ENCODE measurements at regions not wholly inside any gene's neighbourhood (a gene's known extent, or its start where the extent isn't known, plus 50 kb on each side); places are given as distances from the start of the nearest gene placed in this dataset.

- in situ Hi-C loops (cut with HindIII; ENCODE audit: extremely low pct_ligation_motif_present, low pct_unique_long_range_greater_than_20kb), result no loop called here
- CTCF ChIA-PET (ENCODE audit: low intra/inter-chr PET ratio, low total read pairs), result no interaction called here
Measured at GRCh38 chr6:49322861-49323260, 140.2 kb downstream of the MMUT start.

GRCh38 chr6:49321561-49322072, 141.4 kb downstream of the MMUT start:
- Histone ChIP-seq H3K9me3 (ENCODE audit: low read length) (0 out of 2 replicates have a peak, but pooled peaks cover 4% of the 10 kb centered on the region), H3K9ac (ENCODE audit: insufficient read depth, low read depth, low read length) (no peak overlapping the region), H3K27me3 (ENCODE audit: control insufficient read depth in 1 of 2, insufficient read depth in 2 of 2, low read length in 2 of 2) (no peaks in the 10 kb centered on the region), H2AFZ (ENCODE audit: low read length) (no peak overlapping the region), H3K4me2 (ENCODE audit: low read depth, low read length) (no peak overlapping the region), H3K79me2 (ENCODE audit: insufficient read depth, low read length) (no peaks in the 10 kb centered on the region), H3K4me1 (ENCODE audit: insufficient read depth, low read length) (no peaks in the 10 kb centered on the region), H4K20me1 (ENCODE audit: insufficient read depth, low read length) (no peaks in the 10 kb centered on the region), H3K27ac (ENCODE audit: extremely low read length, insufficient read depth, low read length) (no peak overlapping the region), H3K36me3 (replicated peaks in 1 of 2; ENCODE audit: control insufficient read depth in 1 of 2, insufficient read depth in 2 of 2, low read length in 2 of 2) (no peaks in the 10 kb centered on the region), H3K4me3 (replicated peaks in 1 of 3; ENCODE audit: insufficient read depth in 1 of 3, low read depth in 2 of 3, low read length in 3 of 3) (no peak overlapping the region)
- in situ Hi-C loops (cut with HindIII; ENCODE audit: extremely low pct_ligation_motif_present, low pct_unique_long_range_greater_than_20kb), result no loop called here
- WGBS (ENCODE audit: low lambda C conversion rate), result 0% methylated on average over 2 of the region's 2 CpGs
- TF ChIP-seq TFDP2 (CRISPR knock-in tag; IDR thresholded peaks at IDR 0.05), result no peak
- TF ChIP-seq FOXO1 (CRISPR knock-in tag; IDR thresholded peaks at IDR 0.05), result no peak
- no peak for TF ChIP-seq ZNF737 (CRISPR knock-in tag; IDR thresholded peaks at IDR 0.05; ENCODE audit: borderline replicate concordance)
- no peak for TF ChIP-seq ZXDC (CRISPR knock-in tag; IDR thresholded peaks at IDR 0.05)
- no peak for TF ChIP-seq KDM6A (CRISPR knock-in tag; IDR thresholded peaks at IDR 0.05; ENCODE audit: low read depth)
- TF ChIP-seq SUZ12 (IDR thresholded peaks at IDR 0.05; ENCODE audit: low read depth, low read length), result no peak
- no peak for TF ChIP-seq ZNF770 (CRISPR knock-in tag; IDR thresholded peaks at IDR 0.05)
- ChIA-PET POLR2A (no interaction called here), CTCF (ENCODE audit: low intra/inter-chr PET ratio, low total read pairs) (no interaction called here)
- FAIRE-seq, result no peak
- no TSS peak for BruUV-seq (replicated peaks)
- no peak for DNase-seq (ENCODE audit: low spot score)
- intact Hi-C loops (cut with micrococcal nuclease; ENCODE audit: unreplicated experiment), result no loop called here
- ATAC-seq, result no peak

More at GRCh38 chr6:49322861-49323260, 140.2 kb downstream of the MMUT start:
- Histone ChIP-seq H3K36me3 (replicated peaks in 1 of 2; ENCODE audit: control insufficient read depth in 1 of 2, insufficient read depth in 2 of 2, low read length in 2 of 2) (no peaks in the 10 kb centered on the region), H2AFZ (ENCODE audit: low read length) (no peak overlapping the region), H3K27me3 (ENCODE audit: control insufficient read depth in 1 of 2, insufficient read depth in 2 of 2, low read length in 2 of 2) (0 out of 5 replicates have a peak, but pooled peaks cover 0 to 1% of the 10 kb centered on the region in 2 experiments), H4K20me1 (ENCODE audit: insufficient read depth, low read length) (no peaks in the 10 kb centered on the region), H3K79me2 (ENCODE audit: insufficient read depth, low read length) (no peaks in the 10 kb centered on the region), H3K9me3 (ENCODE audit: low read length) (no peaks in the 10 kb centered on the region), H3K4me3 (replicated peaks in 1 of 3; ENCODE audit: insufficient read depth in 1 of 3, low read depth in 2 of 3, low read length in 3 of 3) (no peak overlapping the region), H3K9ac (ENCODE audit: insufficient read depth, low read depth, low read length) (no peak overlapping the region), H3K4me2 (ENCODE audit: low read depth, low read length) (no peak overlapping the region), H3K27ac (ENCODE audit: extremely low read length, insufficient read depth, low read length) (no peak overlapping the region), H3K4me1 (ENCODE audit: insufficient read depth, low read length) (no peaks in the 10 kb centered on the region)
- no peak for ATAC-seq
- TF ChIP-seq SNAPC2 (CRISPR knock-in tag; IDR thresholded peaks at IDR 0.05), result no peak
- TF ChIP-seq SRSF4 (IDR thresholded peaks at IDR 0.05; ENCODE audit: low read depth, low read length, poor library complexity, severe bottlenecking), result no peak
- no peak for TF ChIP-seq TBP (CRISPR knock-in tag; IDR thresholded peaks at IDR 0.05)
- TF ChIP-seq PRPF4 (IDR thresholded peaks at IDR 0.05; ENCODE audit: low read depth, low read length, poor library complexity, severe bottlenecking), result no peak
- no peak for DNase-seq (ENCODE audit: low spot score)
- BruUV-seq (replicated peaks), result no TSS peak
- no peak for FAIRE-seq
- 0% methylated on average over 1 of the region's 1 CpG for WGBS (ENCODE audit: low lambda C conversion rate)
- intact Hi-C loops (cut with micrococcal nuclease; ENCODE audit: unreplicated experiment), result no loop called here
- POLR2A ChIA-PET, result no interaction called here
